ENCODE measurements at regions not wholly inside any gene's neighbourhood (a gene's known extent, or its start where the extent isn't known, plus 50 kb on each side); places are given as distances from the start of the nearest gene placed in this dataset.

DNA sequence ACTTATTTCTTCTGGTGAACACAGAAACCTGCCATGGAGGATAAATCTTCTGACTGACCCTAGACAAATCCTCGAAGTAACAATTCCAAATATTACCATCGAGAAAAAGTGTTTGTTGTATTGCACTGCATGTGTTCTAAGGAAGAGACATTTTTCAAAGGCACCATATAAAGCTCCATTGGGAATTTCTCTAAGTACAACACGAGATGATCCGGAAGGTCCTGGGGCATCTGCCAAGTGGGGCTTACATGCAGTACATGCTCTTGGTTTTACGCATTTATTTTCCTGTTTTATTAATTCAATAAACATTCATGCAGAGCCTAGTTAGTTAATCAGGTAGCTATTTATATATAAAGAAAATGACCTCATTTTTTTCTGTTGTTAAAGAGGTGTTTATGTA, 692.0 kb upstream of the IGFBP3 start:
- DNase-seq (no peak), ATAC-seq (ENCODE audit: low read depth) (no peak)
- Histone ChIP-seq H3K36me3 (replicated peaks in 1 of 2; ENCODE audit: control extremely low read depth in 1 of 2, control insufficient read depth in 1 of 2, extremely low read depth in 1 of 2, insufficient read depth in 2 of 2, low read length in 1 of 2) (no peaks in the 10 kb centered on the region), H3K27ac (ENCODE audit: low read length in 2 of 2) (no peak overlapping the region), H3K79me2 (ENCODE audit: control insufficient read depth, insufficient read depth, low read length) (no peaks in the 10 kb centered on the region), H4K20me1 (ENCODE audit: control insufficient read depth, insufficient read depth, low read length, poor library complexity, severe bottlenecking) (no peaks in the 10 kb centered on the region), H3K9ac (ENCODE audit: low read length) (no peak overlapping the region), H3K27me3 (replicated peaks in 1 of 4; ENCODE audit: control extremely low read depth in 1 of 4, control insufficient read depth in 3 of 4, insufficient read depth in 4 of 4, low read length in 3 of 4) (no peaks in the 10 kb centered on the region), H2AFZ (ENCODE audit: insufficient read depth, low read depth, low read length, poor library complexity, severe bottlenecking) (no peak overlapping the region), H3K4me2 (replicated peaks; ENCODE audit: low read depth, low read length, poor library complexity, severe bottlenecking) (no peak overlapping the region), H3K9me3 (ENCODE audit: control extremely low read depth in 1 of 3, control insufficient read depth in 2 of 3, insufficient read depth in 1 of 3, low read length in 2 of 3) (no peaks in the 10 kb centered on the region), H3K4me3 (ENCODE audit: control extremely low read depth in 1 of 5, extremely low read depth in 1 of 5, insufficient read depth in 1 of 5, low read depth in 2 of 5, low read length in 4 of 5) (no peak overlapping the region), H3K4me1 (ENCODE audit: control insufficient read depth in 2 of 2, insufficient read depth in 2 of 2, low read length in 2 of 2) (no peaks in the 10 kb centered on the region)
- ChIA-PET CTCF (no interaction called here), POLR2A (no interaction called here)
- WGBS (ENCODE audit: insufficient coverage): no CpG with 5 or more reads among the region's 5 CpGs
- H3K9me3 Mint-ChIP-seq (ENCODE audit: insufficient read depth): no peaks in the 10 kb centered on the region
- H3K4me3 Mint-ChIP-seq: no peak overlapping the region
- no peaks in the 10 kb centered on the region for H3K4me1 Mint-ChIP-seq
- no peak overlapping the region for H3K27ac Mint-ChIP-seq
- TF ChIP-seq EZH2 (IDR thresholded peaks at IDR 0.05; ENCODE audit: borderline replicate concordance, insufficient read depth, low read depth, low read length, poor library complexity, severe bottlenecking) (no peak), CTCF (IDR thresholded peaks at IDR 0.05) (no peak)
- intact Hi-C loops (cut with micrococcal nuclease): no loop called here
- no peaks in the 10 kb centered on the region for H3K27me3 Mint-ChIP-seq

DNA sequence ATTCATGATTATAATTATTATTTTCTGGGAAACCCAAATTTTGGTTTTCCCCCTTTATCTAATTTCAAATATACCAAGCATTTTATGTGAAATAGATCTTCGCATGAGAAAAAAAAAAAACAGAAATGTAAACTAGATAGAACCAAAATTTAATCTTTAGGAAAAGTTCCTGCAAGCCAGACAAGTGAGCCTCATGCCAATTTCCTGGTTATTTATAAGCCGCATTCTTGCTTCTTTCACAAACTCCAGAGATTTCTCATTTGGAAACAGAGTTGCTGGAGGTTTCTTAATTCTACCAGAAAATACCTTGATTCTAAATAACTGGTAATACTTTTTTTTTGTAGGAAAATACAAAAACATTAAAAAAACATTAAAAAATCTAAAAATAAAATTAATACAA, 690.4 kb upstream of the IGFBP3 start:
- WGBS (ENCODE audit: insufficient coverage): no CpG with 5 or more reads among the region's 2 CpGs
- Histone ChIP-seq H4K20me1 (ENCODE audit: control insufficient read depth, insufficient read depth, low read length, poor library complexity, severe bottlenecking) (no peaks in the 10 kb centered on the region), H3K27ac (ENCODE audit: low read length in 2 of 2) (no peak overlapping the region), H2AFZ (ENCODE audit: insufficient read depth, low read depth, low read length, poor library complexity, severe bottlenecking) (no peak overlapping the region), H3K79me2 (ENCODE audit: control insufficient read depth, insufficient read depth, low read length) (no peaks in the 10 kb centered on the region), H3K27me3 (replicated peaks in 1 of 4; ENCODE audit: control extremely low read depth in 1 of 4, control insufficient read depth in 3 of 4, insufficient read depth in 4 of 4, low read length in 3 of 4) (no peaks in the 10 kb centered on the region), H3K36me3 (replicated peaks in 1 of 2; ENCODE audit: control extremely low read depth in 1 of 2, control insufficient read depth in 1 of 2, extremely low read depth in 1 of 2, insufficient read depth in 2 of 2, low read length in 1 of 2) (no peaks in the 10 kb centered on the region), H3K9me3 (ENCODE audit: control extremely low read depth in 1 of 3, control insufficient read depth in 2 of 3, insufficient read depth in 1 of 3, low read length in 2 of 3) (no peaks in the 10 kb centered on the region), H3K4me3 (ENCODE audit: control extremely low read depth in 1 of 5, extremely low read depth in 1 of 5, insufficient read depth in 1 of 5, low read depth in 2 of 5, low read length in 4 of 5) (no peak overlapping the region), H3K4me2 (replicated peaks; ENCODE audit: low read depth, low read length, poor library complexity, severe bottlenecking) (no peak overlapping the region), H3K4me1 (ENCODE audit: control insufficient read depth in 2 of 2, insufficient read depth in 2 of 2, low read length in 2 of 2) (no peaks in the 10 kb centered on the region), H3K9ac (ENCODE audit: low read length) (no peak overlapping the region)
- no peak for TF ChIP-seq EZH2 (IDR thresholded peaks at IDR 0.05; ENCODE audit: borderline replicate concordance, insufficient read depth, low read depth, low read length, poor library complexity, severe bottlenecking)
- TF ChIP-seq CTCF (IDR thresholded peaks at IDR 0.05): no peak
- H3K4me1 Mint-ChIP-seq: no peaks in the 10 kb centered on the region
- ChIA-PET POLR2A (no interaction called here), CTCF (no interaction called here)
- no peaks in the 10 kb centered on the region for H3K9me3 Mint-ChIP-seq (ENCODE audit: insufficient read depth)
- intact Hi-C loops (cut with micrococcal nuclease): no loop called here
- ATAC-seq (ENCODE audit: low read depth) (no peak), DNase-seq (no peak)
- H3K27me3 Mint-ChIP-seq: no peaks in the 10 kb centered on the region
- H3K4me3 Mint-ChIP-seq: no peak overlapping the region
- no peak overlapping the region for H3K27ac Mint-ChIP-seq
